ENCODE measurements at regions not wholly inside any gene's neighbourhood (a gene's known extent, or its start where the extent isn't known, plus 50 kb on each side); places are given as distances from the start of the nearest gene placed in this dataset.

DNA sequence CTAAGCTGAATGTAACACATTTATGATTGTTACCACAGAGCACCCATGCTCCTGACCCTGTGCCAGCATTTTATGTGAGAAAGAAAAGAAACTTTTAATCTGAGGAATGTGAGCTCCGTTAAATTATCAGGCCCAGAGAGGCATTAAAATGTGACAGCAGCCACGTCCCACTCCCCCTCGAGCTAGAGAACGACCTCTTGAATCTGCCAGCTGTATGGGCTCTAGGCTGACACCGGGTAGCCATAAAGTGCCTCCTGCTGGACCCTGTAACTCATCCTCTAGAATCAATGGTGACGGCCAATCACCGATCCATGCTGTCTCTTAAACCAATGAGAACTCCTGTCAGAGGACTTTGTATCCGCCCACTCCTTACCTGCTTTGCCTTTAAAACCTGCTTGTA is 110.2 kb upstream of the ADRA2C start:
- Mint-ChIP-seq H3K4me3 (no peak overlapping the region), H3K36me3 (no peaks in the 10 kb centered on the region), H3K9me3 (no peaks in the 10 kb centered on the region), H3K27ac (no peak overlapping the region), H3K4me1 (no peaks in the 10 kb centered on the region)
- DNase-seq (ENCODE audit: low spot score in 2 of 2): no peak
- no peak for ATAC-seq

GRCh38 chr4:3655485-3655884 is 110.7 kb upstream of the ADRA2C start:
- H3K27ac Mint-ChIP-seq: no peak overlapping the region
- DNase-seq (ENCODE audit: low spot score in 2 of 2) (no peak), ATAC-seq (no peak)
- H3K36me3 Mint-ChIP-seq: no peaks in the 10 kb centered on the region
- H3K4me3 Mint-ChIP-seq: no peak overlapping the region
- H3K9me3 Mint-ChIP-seq: no peaks in the 10 kb centered on the region
- H3K4me1 Mint-ChIP-seq: no peaks in the 10 kb centered on the region

GRCh38 chr4:3654036-3654807 is 112.0 kb upstream of the ADRA2C start:
- DNase-seq (ENCODE audit: low spot score in 2 of 2): no peak
- ATAC-seq: no peak
- H3K4me1 Mint-ChIP-seq: no peaks in the 10 kb centered on the region
- no peaks in the 10 kb centered on the region for H3K9me3 Mint-ChIP-seq
- no peaks in the 10 kb centered on the region for H3K36me3 Mint-ChIP-seq
- H3K27ac Mint-ChIP-seq: no peak overlapping the region
- no peak overlapping the region for H3K4me3 Mint-ChIP-seq

DNA sequence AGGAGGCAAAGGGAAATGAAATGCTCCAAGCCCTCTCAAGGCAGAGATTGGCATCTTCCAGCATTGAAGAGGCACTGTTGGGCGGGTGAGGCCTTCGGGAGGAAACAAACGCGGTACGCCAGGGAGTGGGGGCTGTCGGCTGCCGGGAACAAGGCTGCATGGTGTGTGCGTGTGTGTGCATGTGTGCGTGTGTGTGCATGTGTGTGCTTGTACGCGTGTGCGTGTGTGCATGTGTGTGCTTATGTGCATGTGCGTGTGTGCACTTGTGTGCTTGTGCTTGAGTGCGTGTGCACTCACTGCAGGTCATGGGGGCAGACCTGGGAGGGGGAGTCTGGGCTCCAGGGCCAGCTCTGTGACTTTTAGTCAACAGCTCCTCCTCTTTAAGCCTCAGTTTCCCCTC is 113.6 kb upstream of the ADRA2C start:
- no peak for ATAC-seq
- Mint-ChIP-seq H3K36me3 (no peaks in the 10 kb centered on the region), H3K9me3 (no peaks in the 10 kb centered on the region), H3K4me1 (no peaks in the 10 kb centered on the region), H3K27ac (no peak overlapping the region), H3K4me3 (no peak overlapping the region)
- DNase-seq (ENCODE audit: low spot score in 2 of 2): no peak

DNA sequence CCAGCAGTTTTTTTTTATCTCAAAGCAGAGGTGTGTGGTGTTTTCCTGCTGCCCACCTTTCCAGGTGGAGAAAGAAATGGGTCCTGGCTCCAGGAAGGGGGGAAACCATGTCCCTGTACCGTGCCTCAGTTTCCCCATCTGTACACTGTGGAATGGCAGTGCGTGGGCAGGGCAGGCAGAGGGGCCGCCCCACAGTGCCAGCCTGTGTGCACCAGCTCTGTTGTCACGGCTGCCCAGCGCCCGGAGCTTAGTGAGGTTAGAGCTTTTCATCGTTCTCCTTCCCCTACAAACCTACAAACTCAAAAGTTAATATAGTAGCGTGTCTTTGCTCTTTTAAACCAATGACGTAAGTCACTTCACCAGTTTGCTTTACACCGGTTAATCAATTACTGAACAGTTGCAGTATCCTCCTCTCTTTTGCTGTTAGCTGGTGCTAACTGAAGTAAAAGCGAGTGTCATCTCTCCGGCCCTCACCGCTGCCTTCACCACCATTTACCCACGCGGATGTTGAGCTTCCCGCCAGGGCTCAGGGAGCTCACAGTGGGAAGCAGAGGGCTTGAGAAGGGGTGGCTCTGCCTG is 114.8 kb upstream of the ADRA2C start:
- H3K9me3 Mint-ChIP-seq: no peaks in the 10 kb centered on the region
- no peaks in the 10 kb centered on the region for H3K36me3 Mint-ChIP-seq
- no peak overlapping the region for H3K4me3 Mint-ChIP-seq
- H3K27ac Mint-ChIP-seq: no peak overlapping the region
- no peaks in the 10 kb centered on the region for H3K4me1 Mint-ChIP-seq
- ATAC-seq (no peak), DNase-seq (ENCODE audit: low spot score in 2 of 2) (no peak)

DNA sequence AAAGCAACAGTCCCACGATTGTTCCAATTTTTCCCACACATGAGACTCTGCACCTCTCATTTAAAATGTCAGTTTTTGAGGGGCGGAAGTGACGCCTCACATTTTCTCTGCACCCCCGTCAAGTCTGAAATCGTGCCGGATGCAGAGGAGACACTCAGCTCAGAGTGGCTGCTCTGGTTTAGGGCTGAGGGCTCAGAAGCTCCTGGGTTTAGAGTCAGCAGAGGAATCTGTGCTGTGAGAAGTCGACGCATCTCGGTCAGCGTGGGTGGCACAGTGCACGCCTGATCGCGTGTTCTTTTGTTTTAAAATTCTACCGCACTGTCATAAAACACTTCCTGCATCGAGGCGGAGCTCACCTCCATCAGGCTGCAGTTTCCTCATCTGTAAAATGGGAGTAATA is 116.7 kb upstream of the ADRA2C start:
- no peak overlapping the region for H3K27ac Mint-ChIP-seq
- H3K4me1 Mint-ChIP-seq: no peaks in the 10 kb centered on the region
- H3K36me3 Mint-ChIP-seq: no peaks in the 10 kb centered on the region
- H3K9me3 Mint-ChIP-seq: no peaks in the 10 kb centered on the region
- no peak overlapping the region for H3K4me3 Mint-ChIP-seq
- DNase-seq (ENCODE audit: low spot score in 2 of 2): no peak
- ATAC-seq: no peak

DNA sequence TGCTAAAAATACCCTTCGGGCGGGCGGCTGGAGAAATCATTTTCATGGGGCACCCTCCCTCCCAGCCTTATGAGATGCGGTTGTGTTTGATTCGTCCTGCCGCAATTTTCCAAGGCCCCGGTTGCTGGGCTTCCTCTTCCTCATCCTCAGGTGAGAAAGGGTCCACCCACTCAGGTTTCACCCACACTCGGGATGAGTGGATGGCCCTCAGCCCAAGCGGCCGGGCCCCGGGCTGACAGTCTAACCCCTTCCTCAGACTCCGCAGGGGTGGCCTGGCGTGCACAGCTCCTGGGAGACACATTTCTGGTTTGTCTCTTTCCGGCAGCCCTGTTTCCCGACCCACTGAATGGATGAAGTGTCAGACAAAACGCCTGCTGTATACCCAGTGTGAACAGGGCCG is 116.5 kb upstream of the LRPAP1 start:
- no peak overlapping the region for H3K27ac Mint-ChIP-seq
- no peak overlapping the region for H3K4me3 Mint-ChIP-seq
- H3K9me3 Mint-ChIP-seq: no peaks in the 10 kb centered on the region
- H3K4me1 Mint-ChIP-seq: no peaks in the 10 kb centered on the region
- H3K36me3 Mint-ChIP-seq: no peaks in the 10 kb centered on the region
- DNase-seq (ENCODE audit: low spot score in 2 of 2) (no peak), ATAC-seq (no peak)

DNA sequence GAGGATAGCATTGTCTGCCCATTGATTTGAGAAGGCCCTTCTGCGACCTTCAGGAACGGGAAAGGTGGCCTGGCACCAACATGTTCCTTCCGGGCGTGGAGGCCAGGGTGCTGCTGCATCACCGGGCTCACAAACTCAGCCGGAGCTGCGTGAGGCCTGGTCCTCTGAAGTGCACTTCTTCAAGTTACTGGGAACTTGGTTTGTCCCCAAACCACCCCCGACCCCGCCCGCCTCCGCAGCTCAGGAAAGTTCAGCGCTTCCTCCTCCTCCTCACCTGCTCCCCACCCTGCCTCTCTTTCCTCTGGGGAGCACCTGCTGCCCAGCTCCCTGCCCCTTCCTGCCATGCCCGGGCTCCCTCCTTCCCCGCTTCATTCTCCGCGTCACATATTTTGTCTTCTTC is 116.0 kb upstream of the LRPAP1 start:
- DNase-seq (ENCODE audit: low spot score in 2 of 2) (no peak), ATAC-seq (no peak)
- no peaks in the 10 kb centered on the region for H3K36me3 Mint-ChIP-seq
- H3K9me3 Mint-ChIP-seq: no peaks in the 10 kb centered on the region
- H3K4me1 Mint-ChIP-seq: no peaks in the 10 kb centered on the region
- no peak overlapping the region for H3K4me3 Mint-ChIP-seq
- H3K27ac Mint-ChIP-seq: no peak overlapping the region

DNA sequence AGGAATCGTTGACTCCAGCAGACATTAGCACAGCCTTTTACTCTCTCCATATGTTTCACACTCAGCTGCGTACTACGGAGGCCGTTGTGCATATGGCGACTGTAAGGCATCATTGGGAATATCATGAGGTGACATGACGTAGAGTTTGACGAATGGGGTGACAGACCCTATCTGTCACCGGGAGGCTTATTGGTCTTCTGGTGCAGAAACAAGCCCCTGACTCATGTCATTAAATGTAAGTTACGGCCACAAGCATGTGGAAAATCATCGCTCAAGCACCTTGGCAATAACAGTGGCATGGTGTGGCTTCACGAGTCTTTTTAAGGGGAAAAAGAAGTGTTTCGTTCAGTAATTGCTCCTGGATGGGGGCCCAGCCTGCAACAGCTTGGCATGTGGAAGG is 115.2 kb upstream of the LRPAP1 start:
- Mint-ChIP-seq H3K4me1 (no peaks in the 10 kb centered on the region), H3K4me3 (no peak overlapping the region), H3K9me3 (no peaks in the 10 kb centered on the region), H3K36me3 (no peaks in the 10 kb centered on the region), H3K27ac (no peak overlapping the region)
- DNase-seq (ENCODE audit: low spot score in 2 of 2): no peak
- no peak for ATAC-seq

DNA sequence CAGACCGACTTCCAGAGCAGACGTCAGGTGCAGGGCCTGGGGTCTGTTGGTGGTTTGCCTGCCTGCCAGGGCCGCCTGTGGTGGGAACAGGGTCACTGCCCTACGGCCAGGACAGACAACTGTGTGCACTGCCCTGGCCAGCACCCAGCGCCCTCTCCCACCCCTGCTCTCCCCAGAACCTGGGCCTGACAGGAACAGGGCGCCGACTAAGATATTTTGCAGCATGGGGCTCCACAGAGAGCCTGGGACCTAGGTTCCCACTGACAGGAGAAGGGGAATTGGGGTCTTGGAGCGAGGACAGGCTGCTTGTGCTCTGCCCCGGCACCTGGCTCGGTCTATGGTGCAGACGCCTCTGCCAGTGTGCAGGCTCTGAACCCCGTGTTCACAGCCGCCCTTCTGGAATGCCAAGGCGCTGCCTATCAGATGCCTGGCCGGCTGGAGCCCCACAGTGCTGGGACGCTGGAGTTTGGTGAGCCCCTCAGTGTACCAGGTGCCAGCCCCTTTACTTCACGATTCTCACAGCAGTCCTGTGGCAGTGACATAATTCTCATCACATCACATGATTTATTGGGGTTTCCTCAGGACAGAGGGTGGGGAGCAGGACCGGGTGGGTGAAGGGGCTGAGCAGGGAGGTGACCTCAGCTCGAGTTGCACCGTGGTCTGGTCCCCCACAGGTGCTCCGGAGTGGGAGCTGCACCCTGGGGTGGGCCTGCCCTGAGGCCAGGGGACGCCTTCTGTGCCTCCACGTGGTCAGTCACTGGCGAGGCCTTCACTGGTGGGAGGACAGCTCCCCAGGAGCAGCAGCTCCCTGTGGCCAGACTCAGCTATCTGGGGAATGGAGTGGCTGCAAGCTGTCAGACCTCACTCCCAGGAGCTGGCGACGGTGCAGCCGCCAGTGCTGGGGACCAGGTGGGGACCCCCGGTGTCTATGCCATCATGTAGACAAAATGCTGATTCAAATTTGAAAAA is 113.8 kb upstream of the LRPAP1 start:
- Mint-ChIP-seq H3K36me3 (no peaks in the 10 kb centered on the region), H3K9me3 (no peaks in the 10 kb centered on the region), H3K4me3 (no peak overlapping the region), H3K27ac (no peak overlapping the region), H3K4me1 (no peaks in the 10 kb centered on the region)
- ATAC-seq (no peak), DNase-seq (ENCODE audit: low spot score in 2 of 2) (no peak)

DNA sequence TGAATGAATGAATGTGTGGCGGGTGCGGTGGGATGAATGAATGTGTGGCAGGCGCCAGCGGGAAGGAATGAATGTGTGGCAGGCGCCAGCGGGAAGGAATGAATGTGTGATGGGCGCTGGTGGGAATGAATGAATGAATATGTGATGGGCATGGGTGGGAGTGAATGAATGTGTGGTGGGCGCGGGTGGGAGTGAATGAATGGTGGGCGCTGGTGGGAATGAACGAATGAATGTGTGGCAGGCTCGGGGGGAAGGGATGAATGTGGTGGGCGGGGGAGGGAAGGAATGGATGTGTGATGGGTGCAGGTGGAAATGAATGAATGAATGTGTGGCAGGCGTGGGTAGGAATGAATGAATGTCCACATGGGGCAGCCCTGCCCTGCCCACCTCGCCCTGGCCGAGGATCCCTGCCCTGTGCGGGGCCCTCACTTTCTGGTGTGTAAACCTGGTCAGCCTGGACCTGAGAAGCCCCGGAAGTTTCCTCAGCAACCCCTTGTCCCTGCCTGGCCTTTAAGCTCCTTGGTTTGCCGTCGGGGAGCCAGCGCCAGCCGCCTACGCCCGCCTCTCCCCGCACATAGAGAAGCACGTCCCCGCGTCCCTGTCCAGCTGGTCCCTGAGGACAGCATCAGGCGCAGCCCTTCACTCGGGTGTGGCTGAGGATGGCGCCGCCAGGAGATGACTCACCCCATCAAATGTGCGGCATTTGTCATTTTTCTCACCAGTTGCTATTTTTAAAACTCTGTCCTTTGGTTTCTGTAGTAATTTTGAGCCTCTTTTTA is 112.8 kb upstream of the LRPAP1 start:
- H3K9me3 Mint-ChIP-seq: no peaks in the 10 kb centered on the region
- H3K4me1 Mint-ChIP-seq: no peaks in the 10 kb centered on the region
- H3K36me3 Mint-ChIP-seq: no peaks in the 10 kb centered on the region
- DNase-seq (ENCODE audit: low spot score in 2 of 2) (no peak), ATAC-seq (no peak)
- no peak overlapping the region for H3K27ac Mint-ChIP-seq
- no peak overlapping the region for H3K4me3 Mint-ChIP-seq

GRCh38 chr4:3643518-3644433 is 111.6 kb upstream of the LRPAP1 start:
- H3K36me3 Mint-ChIP-seq: no peaks in the 10 kb centered on the region
- no peak overlapping the region for H3K4me3 Mint-ChIP-seq
- DNase-seq (ENCODE audit: low spot score in 2 of 2): no peak
- no peaks in the 10 kb centered on the region for H3K4me1 Mint-ChIP-seq
- H3K9me3 Mint-ChIP-seq: no peaks in the 10 kb centered on the region
- ATAC-seq: no peak
- H3K27ac Mint-ChIP-seq: no peak overlapping the region

DNA sequence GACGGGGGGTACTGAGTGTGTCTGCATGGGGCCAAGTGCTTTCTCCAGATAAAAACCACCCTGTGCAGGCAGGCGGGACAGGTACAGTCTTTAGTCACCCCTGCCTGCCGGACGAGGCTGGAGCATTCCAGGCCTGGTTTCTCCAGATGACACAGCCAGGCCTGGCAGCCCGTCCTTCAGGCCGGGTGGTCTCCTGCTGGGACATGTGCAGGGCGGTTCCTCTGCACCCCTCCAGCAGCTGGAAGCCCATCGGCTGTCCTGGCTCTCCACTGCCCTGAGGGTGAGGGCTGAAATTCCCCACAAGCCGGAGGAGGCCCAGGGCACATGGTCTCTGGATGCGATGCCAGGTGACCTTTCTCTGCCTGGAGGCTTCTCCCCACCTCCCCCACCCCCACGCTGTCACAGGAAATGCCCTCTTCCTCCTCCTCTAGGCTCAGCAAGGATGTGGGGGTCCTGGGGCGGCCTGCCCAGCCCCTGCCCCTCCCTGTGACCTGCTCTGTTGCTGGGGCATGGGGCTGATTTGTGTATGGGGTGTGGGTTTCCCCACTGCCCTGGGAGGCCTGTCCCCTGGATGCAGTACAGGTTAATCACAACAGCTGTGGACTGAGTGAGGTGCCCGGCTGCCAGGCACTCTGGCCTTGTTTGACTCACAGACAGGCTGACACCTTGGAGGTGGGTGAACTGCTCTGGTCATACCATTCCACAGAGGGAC is 110.7 kb upstream of the LRPAP1 start:
- H3K4me1 Mint-ChIP-seq: no peaks in the 10 kb centered on the region
- DNase-seq (ENCODE audit: low spot score in 2 of 2) (no peak), ATAC-seq (peak; percentile 19)
- no peaks in the 10 kb centered on the region for H3K36me3 Mint-ChIP-seq
- H3K4me3 Mint-ChIP-seq: no peak overlapping the region
- H3K27ac Mint-ChIP-seq: no peak overlapping the region
- no peaks in the 10 kb centered on the region for H3K9me3 Mint-ChIP-seq

All from stimulated activated effector memory CD8-positive, alpha-beta T cell treated with anti-CD3 and anti-CD28 coated beads, Interleukin-12 subunit alpha, Interleukin-12 subunit beta, amount 100 ng/mL, for 72 hours (primary cell).